GM04503 (cell line): ENCODE measurements at regions not wholly inside any gene's neighbourhood (a gene's known extent, or its start where the extent isn't known, plus 50 kb on each side); places are given as distances from the start of the nearest gene placed in this dataset.
"Not testable (repeated sequence)": the region's sequence is repeated elsewhere in the genome, so short reads cannot be mapped to it uniquely, and the experiment has no call there.

Experiments
- DNase-seq: peaks from one replicate; pipeline ENCODE4 v3.0.0-alpha.2; 2012; ENCODE audit warnings: low read depth

DNA sequence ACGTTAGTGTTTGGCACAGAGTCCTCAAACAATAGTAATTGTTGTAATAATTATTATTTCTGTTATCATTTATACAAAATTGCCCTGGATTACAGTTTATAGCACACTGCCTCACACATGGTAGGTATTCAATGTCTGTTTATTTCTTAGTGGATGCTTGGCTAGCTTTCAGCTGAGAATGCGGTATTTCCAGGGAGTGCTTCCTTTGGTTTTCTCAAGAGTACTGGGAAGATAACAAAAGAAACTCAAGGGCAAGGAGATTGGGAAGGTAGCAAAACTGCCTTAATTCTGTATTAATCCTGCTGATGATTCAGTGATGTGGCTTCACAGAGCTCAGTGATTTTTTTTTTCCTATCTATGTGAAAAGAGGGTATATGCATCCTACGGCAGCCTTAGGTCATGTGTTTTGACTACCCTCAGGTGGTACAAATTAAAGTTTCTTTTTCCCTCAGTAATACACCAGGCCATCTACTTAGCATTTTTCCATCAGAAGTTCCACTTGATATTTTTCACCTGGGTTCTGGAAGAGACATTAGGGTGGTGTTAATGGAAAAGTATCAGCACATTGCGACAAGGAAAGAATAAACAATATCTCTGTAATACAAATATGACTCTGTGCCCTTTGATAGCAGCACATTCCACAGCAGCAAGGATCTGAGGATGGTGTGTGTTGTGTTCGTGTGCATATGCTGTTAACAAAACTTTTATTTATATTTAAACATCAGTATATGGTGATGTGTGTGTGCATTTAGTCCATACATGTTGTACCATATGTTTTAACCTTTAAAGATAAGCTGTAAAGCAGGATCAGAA, 124.3 kb upstream of the RASGEF1B start:
- no peak for DNase-seq

DNA sequence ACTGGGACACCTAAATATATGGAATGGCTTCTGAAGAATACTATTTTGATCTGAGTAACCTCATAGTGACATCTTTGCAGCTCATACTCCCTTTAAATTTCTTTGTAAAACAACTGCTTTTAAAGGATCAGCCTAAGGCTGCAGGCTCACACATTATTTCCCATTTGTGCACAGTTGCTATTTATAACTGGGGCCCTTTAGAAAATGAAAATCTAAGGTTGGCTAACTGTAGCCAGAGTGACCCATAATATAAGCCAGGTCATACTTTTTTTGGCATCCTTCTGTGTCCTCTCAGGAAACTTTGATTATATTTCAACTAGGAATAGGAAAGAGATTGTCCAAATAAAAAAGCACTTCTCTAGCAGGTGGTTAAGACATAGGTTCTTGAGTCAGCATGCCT, 123.6 kb upstream of the RASGEF1B start:
- no peak for DNase-seq

GRCh38 chr4:81594490-81595159, 122.9 kb upstream of the RASGEF1B start:
- DNase-seq, result no peak

GRCh38 chr4:81592701-81593100, 121.0 kb upstream of the RASGEF1B start:
- no peak for DNase-seq

- no peak for DNase-seq
Measured at GRCh38 chr4:81590596-81590995, 118.9 kb upstream of the RASGEF1B start.

- DNase-seq, result no peak
Measured at GRCh38 chr4:81589262-81589661, 117.6 kb upstream of the RASGEF1B start.

DNA sequence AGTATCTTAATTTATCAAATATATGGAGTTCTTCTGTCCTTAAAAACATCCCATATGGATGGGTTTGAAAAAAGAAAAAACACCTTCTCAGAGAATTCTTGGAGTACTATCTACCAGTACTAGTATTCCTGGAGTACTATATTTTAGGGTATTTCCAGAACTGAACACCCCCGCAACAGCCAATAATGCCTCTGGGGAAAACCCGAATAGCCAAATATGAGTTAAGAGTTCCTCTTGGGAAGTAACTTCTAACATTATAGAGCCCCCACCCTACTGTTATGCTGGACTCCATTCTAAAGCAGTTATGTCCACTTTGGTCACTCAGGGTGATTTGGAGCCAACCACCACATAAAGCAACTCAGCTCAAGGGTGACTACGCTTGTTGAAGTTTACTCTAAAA, 115.0 kb upstream of the RASGEF1B start:
- no peak for DNase-seq

GRCh38 chr4:81580994-81581374, 109.3 kb upstream of the RASGEF1B start:
- not testable (repeated sequence) for DNase-seq

GRCh38 chr4:81580346-81580993, 108.8 kb upstream of the RASGEF1B start:
- no peak for DNase-seq

DNA sequence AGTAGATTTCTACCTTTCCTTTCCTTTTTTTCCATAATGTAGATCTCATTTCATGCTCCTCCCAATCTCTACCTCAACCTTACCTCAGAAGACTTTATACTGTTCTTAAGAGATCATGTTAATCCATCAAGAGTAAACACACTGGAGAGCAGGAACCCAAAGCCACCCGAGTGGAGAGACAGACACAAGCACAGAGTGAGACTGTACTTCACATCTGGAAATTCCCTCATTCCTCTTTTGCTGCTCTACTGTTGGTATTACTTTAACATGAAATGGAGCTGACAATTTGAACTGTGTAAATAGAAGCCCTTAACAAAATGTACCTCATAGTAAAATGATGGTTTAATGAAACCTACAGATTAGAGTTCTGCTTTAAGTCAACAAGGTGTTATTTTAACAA, 105.7 kb upstream of the RASGEF1B start:
- DNase-seq, result no peak

- DNase-seq, result no peak
Measured at GRCh38 chr4:81574991-81575390, 103.3 kb upstream of the RASGEF1B start.

GRCh38 chr4:81573840-81574239, 102.1 kb upstream of the RASGEF1B start:
- no peak for DNase-seq

- no peak for DNase-seq
Measured at GRCh38 chr4:81572402-81572801, 100.7 kb upstream of the RASGEF1B start.

DNA sequence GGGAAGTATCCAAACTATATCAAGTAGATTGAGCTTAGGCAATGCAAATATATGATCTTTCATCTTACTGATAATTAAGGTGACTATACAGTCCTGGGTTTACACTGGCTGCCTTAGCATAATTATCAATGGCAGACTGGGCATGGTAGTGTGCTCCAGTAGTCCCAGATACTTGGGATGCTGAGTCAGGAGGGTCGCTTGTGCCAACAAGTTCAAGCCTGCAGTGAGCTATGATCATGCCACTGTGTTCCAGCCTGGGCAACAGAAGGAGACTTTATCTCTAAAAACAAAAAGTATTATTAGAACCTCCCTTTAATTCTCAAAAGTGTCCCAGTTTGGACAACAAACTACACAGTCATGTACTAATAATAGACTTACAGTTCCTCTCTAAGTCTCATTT, 99.4 kb upstream of the RASGEF1B start:
- no peak for DNase-seq

- DNase-seq, result no peak
Measured at GRCh38 chr4:81566161-81566591, 94.5 kb upstream of the RASGEF1B start.

DNA sequence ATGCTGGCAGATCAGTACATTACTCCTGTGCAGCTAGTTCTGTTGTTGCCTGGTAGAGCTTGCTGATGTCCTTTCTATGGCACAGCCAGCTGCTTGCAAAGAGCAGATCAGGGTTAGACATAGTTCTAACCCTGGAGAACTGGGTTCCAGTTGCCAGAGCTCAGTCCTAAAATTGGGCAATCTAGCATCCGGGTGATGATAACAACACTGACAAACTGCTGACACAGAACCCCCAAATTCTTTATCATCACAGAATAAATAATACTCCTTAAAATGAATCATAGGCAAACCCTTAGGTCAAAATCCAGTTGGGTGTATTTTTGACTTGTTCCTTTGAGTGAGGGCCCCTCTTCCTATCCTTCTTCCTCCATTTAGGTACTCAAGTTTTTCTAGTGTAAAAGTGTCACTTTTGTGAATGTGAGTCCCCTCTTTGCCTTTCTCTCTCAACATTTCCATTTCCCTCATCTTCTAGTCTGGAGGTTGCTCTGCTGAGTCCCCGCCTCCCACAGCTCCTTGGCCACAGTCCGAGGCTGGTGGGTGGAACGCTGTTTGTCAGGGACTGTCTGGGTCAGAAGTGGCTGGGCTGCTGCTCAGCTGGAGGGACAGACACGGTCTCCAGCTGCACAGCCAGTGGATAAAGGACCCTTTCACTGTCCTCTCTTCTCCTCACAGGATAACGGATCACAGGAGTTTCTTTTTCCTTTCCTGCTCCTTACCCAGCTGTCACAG, 93.6 kb upstream of the RASGEF1B start:
- no peak for DNase-seq

DNA sequence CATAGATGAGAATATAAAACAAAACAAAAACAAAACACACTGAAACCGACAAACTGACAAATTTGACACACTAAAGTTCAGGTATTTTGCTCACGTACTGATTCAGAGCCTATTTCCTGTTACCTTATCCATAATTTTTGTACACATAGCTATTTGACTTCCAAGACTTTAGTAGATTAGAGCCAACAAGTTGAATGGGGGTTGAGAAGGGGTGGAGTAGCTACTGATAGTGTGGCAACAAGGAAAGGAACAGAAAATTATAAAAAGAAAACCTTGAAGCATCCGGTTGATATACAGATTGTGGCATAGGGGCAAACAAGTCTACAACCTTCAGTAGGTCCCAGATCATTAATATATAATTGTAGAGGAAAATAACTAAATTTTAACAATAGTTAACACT, 92.3 kb upstream of the RASGEF1B start:
- DNase-seq, result no peak

DNA sequence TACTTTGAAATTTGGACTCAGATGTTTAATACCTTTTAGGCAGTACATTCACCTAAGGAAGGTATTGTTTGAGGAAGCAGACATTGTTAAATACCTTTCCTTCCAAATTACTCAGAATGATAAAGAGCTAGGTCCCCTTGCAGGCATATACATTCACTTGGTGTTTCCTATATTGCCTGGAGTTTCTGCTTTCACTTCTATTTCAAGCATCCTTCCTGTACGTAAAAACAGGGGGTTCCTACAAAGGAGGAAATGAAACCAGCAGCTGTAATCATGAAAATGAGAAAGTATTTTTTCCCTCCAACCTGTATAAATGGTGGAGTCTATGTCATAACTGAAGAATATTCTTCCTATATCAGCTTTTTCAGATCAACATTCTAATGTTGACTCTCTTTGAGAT, 90.4 kb upstream of the RASGEF1B start:
- no peak for DNase-seq

- DNase-seq, result no peak
Measured at GRCh38 chr4:81557306-81557705, 85.6 kb upstream of the RASGEF1B start.

DNA sequence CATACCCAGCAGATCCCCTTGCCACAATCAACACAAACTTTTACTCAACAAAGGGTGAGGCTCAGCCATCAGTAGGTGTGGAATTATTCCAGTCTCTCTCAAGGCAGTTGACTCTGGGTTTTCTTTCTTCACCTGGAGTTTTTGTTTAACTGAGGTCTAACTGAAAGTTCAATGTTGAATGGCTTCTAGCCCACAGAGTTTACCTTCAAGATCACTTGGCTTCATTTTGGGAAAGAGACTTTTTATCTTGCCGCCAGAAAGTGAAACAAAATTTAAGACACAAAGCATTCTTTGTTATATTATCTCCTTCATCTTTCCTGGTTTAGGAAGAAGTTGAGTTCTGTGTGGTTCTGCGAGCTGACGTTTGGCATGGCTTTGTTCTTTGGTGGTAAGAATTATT, 83.8 kb upstream of the RASGEF1B start:
- no peak for DNase-seq

DNA sequence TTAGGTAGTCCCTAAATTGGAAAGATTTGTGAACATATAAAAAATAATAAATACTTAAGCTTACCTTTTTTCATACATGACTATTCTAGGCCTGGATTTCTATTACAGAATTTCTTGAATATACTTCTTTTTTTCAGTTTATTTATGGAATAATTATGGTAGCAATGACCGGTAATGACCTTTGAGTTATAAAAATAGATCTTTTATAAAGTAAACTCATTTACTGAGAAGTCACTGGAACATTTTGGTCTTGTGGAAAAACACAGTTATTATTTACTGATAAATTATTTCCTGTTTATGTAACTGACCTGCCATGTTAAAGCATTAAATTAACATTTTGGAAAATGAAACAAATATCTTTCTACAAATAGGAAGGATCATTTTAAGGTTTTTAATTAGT, 80.4 kb upstream of the RASGEF1B start:
- no peak for DNase-seq

GRCh38 chr4:81550388-81550859, 78.7 kb upstream of the RASGEF1B start:
- no peak for DNase-seq
